HG03196 (cell line): ENCODE measurements at regions not wholly inside any gene's neighbourhood (a gene's known extent, or its start where the extent isn't known, plus 50 kb on each side); places are given as distances from the start of the nearest gene placed in this dataset.
A peak's percentile ranks its signal among the peaks of the same experiment; 100 is the strongest.

Experiments
- ATAC-seq: cut with Tn5 transposase; IDR thresholded peaks from one replicate; pipeline ENCODE4 v1.9.1; 2021; ENCODE audit not compliant: unreplicated experiment

DNA sequence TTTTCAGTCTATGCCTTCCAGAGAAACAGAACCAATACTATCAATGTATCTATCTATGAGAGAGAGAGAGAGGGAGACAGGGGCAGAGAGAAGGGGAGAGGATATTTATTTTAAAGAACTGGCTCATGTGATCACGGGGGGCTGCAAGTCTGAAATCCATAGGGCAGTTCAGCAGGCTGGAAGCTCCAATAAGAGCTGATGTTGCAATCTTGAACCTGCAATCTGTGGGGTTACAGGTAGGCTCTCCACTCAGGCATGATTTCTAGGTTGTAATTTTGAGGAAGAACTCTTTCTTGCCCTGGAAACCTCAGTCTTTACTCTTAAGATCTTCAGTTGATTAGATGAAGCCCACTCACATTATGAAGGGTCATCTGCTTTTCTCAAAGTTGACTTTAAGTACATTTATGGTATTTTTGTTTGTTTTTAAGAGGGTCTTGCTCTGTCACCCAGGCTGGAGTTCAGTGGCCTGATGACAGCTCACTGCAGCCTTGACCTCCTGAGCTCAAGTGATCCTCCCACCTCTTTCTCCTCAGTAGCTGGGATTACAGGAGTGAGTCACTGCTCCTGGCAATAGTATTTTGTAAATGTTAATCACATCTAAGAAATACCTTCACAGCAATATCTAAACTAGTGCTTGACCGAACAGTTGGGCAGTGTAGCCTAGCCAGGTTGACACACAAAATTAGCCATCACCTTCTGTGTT lies 376.4 kb downstream of the FGF9 start:
- ATAC-seq = no peak

DNA sequence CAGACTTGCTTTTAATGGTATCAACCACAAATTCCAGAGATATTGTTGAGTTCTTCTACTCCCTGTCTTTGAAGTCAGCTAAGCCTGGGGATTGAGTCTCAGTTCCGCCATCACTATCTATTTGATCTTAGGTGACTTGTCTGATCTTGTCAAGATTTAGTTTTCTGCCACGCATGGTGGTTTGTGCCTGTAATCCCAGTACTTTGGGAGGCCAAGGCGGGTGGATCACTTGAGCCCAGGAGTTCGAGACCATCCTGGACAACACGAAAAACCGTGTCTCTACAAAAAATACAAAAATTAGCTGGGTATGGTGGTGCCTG lies 376.9 kb downstream of the FGF9 start:
- no peak for ATAC-seq

DNA sequence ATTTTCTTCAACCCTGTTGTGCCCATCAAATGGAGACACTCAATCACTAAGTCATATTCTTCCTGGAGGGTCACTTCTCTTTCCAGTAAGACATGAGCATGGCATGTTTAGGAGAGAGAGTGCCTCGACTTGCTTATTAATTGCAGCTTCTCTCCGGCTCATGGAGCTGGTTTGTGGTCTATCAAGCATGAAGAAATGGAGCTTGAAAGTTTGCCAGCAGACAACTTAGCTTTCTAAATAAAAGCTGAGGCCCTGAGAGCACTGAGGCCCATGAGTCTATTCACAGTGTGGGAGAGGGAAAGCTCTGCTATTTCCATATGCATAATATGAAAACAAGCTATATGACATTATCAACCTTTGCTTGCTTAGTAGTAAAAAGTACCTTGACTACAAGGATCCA lies 378.5 kb downstream of the FGF9 start:
- ATAC-seq = no peak

DNA sequence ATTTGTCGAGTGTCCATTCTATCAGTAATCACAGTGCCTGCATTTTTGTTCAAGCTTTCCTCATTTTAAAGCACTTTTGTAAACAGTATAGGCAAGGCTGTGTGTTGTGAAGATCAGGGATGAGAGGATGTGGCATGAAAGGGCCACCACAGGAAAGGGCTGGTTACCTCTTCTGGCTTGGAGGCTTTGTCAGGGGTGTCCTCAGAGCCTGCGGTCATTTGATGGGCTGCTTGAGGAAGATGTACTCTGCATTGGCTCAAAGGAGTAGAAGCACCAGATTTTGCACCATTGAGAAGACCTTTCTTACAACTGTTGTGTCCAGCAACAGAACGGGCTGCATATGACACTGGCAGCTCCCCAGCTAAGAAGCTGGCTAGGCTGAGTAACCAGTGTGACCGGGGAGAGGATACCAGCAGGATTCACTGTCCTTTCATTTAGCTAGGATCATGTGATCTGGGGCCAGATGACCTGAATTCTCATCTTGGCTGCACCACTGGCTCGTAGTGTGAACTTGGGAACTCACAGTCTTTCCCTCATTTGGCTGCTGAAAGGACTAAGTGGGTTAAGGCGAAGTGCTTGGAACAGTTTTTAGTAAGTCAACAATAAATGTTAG lies 380.2 kb downstream of the FGF9 start:
- ATAC-seq = no peak

DNA sequence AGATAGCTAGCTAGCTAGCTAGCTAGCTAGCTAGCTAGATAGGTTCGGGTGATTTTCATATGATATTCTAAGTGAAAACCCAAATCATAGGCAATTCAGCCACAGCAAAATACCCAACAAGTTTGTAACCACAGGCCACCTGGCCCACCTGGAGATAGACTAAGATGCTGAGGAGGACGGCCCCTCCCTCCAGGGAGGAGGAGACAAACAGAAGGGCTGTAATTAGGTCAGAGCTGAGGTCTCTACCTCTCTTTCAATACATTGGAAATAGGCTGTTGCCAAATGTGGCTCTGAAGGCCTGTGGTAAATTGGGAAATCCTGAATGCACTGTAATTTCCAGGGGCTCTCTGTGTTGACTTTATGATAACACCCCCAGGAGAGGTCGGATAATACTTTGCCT lies 382.2 kb downstream of the FGF9 start:
- ATAC-seq = no peak

DNA sequence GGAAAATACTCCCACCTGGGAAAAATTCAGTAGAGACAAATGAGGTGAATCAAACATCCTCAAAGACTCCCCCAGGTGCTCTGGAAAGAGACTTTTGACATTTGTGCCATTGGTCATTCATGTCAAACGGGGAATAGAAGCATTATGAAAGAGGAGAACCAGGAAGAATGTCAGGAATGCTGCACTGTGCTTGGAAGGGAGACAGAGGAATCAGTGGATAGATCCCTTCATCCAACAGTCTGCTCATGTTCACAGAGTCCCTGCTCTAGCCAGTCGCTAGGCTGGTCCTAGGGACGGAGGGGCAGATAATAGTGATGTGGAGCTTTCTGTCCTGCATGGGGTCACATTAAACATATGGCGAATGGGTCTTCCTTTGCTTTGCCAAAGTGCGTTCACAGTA lies 384.4 kb downstream of the FGF9 start:
- no peak for ATAC-seq

DNA sequence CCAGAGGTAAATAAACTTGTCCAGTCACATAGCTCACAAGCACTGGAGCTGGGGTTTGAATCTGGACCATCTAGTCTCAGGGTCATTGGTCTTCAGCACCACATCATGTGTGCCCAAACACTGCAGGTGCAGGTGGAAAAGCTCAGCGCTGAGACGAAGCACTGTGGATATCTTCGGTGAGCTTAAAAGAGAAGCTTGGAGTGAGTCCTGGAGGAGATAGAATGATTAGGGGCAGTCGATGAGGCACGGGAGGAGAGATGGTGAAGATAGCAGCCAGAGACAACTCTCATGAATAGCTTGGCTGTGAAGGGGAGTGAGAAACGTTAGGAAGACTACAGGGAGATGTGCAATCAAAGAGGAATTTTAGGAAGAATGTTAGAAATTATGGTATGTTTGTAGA lies 389.3 kb downstream of the FGF9 start:
- ATAC-seq = no peak

DNA sequence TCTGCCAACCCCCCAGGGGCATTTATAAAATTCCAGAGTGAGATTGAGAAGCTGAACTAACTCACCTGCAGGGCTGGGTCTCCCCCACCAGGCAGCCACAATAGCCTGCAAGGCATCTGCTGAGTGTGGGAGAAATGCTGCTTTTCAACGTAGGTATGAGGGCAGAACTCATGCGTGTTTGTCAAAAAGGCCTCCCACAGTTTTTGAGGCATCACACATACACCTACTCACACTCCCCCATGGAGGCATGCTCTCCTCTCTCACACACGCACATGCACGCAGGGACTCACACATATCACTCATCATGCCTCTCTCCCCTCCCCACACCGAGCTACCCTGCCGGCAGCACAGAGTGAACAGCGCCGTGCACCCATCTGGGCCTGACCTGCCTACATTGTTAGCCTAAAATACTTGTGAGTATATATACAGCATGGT lies 390.5 kb downstream of the FGF9 start:
- peak; percentile 33 for ATAC-seq

DNA sequence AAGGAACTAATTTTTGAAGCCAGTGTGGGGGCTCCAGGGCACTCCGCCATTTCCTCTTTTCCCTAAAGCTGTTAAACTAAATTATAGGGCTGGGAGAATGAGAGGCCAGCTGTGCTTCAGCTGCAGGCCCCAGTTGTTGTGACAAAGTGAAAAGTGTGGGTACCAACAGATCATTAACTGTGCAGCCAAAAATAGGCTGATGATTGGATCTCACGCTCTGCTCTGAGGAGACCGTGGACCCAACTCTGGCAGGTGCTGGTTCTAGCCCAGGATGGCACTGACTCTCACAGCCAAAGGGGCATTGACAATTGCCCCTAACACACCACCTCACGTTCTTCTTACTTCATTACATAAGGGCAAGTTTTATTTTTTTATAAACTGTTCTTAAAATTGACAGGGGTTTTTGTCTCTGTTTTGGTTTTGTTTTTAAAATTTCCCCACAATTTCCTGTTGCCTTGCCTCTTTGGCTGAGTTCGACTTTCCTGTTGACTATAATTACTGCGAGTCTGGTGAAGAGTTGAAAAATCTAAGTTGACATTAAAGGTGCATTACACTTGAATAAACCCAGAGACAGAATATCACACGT lies 391.0 kb downstream of the FGF9 start:
- ATAC-seq = peak; percentile 76

DNA sequence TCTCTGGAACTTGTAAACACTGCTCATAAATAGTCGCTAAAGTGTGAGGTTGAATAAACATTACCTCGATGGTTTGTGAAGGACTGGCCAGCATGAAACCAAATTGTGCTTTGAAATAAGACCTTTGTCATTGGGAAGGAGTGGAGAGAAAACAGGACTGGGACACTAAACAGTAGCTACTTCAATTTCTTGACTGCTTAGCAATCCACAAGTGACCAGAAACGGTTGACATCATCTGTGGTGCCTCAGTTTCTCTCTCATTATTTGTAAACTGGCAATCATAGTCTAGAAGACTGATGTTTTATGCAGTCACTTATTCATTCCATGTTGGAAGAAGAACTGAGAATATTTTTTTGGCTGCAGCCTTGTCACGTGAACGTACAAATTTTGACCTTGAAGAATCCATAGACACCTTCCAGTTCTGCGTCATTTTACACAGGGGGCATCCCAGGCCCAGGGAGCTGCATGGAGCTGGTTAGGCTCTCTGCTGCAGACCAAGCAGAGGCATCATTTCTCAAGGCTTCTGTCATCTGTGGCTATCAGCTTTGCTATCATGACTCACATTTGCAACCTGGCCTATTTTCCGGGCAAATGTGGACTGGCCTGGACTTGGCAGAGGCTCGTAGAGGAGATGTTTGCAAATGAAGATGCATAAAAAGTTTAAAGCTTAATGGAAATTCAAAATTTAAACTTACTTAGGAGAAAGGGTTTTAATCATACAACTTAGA lies 391.8 kb downstream of the FGF9 start:
- ATAC-seq = no peak

DNA sequence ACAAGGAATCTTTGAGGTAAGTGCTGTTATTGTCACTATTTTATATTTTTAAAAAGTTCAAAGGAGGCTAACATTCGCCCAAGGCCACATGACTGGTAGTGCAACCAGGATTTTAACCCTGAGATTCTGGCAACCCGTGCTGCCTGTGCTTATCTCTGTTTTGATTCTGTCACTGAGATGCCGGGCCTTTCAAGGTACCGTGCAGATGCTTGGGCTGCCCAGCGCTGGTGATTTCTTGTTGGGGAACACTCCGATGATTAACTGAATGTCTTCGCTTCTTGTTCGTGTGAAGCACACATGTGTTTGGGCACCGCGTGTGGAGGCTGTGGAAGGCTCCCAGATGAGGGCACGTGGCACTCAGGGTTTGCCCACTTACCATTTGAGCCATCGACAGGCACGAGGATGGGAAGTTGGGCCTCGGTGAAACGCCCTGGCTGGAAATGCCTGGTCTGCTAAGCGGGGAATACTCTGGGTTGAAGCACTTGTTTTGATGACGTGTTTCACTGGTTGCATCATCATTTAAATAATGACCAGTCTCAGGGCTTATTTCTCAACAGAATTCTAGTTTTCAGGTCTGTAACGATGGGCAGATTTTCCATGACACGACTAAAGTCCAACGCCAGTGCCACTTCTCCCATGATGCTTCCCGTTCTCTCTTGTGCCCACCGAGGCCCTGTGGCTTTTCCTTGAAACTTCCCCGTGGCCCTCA lies 392.7 kb downstream of the FGF9 start:
- no peak for ATAC-seq

DNA sequence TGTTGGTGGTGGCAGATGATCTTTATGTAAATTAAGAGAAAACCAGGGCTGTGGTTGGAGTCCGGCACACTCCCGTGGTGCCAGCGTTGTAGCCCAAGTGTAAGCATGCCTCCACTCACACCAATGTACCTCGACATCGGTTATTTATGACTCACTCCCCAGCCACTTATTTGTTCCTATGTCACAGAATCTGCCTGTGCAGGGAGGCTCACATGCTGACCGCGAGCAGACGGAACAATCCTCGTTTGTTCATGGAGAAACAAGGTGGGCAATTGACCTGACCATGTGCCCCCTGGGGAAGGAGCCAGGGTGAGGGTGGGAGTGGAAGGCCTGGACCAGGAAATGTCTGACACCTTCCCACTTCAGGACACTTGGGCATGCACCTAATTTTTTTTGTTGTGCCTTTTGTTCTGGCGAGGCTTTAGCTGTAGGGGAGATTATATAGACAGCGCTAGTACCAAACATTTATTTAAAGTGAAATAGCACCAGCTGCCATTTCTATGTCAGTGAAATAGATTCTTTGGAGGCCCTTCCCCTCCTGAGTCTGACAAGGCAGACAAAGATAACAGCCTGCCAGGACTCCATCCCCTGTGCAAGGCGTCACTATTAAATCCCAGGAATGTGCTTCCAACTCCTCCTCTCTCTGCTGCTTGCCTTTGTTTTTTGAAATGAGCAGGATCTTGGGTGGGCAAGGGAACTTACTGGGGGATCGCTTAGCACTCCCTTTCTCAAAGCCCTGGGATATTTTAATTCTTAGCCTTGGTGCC lies 394.2 kb downstream of the FGF9 start:
- ATAC-seq = no peak

DNA sequence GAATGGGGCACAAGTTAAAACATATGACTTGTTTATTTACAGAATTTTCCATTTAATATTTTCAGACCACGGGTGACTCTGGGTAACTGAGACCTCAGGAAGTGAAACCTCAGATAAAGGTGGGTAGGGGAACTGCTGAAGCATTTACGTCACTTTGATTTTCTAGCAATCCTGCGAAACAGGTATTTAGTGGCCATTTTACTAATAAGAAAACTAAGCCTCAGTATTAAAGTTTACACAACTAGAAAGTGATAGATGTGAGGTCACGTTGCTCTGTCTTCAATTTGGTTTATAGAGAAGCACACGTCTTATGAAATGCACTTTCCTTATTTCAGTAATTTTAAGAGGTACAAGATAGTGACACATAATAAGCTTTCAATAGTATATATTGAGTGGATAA lies 402.8 kb downstream of the FGF9 start:
- ATAC-seq = peak; percentile 52

DNA sequence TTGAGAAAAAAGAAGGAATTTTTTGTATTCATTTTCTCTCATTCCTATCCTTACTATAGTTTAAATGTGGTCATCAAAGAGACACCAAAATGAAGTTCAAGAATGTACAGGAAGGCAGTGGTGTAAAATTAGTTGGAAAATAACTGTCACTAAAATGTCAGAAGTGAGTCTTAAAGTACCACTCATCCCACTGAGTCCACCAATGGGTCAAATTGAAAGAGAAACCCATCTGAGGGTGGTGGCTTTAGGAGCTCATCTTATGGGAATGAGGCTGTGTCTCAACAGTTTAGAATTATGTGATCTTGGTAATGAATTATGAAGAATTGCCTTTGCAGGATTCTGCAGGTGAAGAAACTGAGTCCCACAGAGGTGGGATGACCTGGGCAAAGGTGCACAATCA lies 403.5 kb downstream of the FGF9 start:
- no peak for ATAC-seq

DNA sequence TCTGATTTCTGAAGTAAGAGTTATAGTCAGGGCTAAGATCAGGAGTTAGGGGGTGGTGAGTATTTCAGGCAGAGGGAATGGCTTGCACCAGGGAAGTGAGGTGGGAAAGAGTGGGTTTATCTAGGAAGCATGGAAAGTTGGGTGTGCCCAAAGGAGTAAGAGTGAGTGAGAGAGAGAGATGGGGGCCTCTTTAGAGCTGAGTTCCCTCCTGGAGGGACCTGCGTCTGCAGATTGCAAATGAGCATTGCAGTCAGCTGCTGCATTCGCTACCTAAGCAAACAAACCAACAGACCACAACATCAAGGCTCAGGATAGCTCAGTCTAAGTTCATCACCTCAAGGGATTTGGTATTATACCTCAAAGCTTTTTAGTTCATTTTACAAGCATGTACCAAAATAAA lies 405.8 kb downstream of the FGF9 start:
- no peak for ATAC-seq

DNA sequence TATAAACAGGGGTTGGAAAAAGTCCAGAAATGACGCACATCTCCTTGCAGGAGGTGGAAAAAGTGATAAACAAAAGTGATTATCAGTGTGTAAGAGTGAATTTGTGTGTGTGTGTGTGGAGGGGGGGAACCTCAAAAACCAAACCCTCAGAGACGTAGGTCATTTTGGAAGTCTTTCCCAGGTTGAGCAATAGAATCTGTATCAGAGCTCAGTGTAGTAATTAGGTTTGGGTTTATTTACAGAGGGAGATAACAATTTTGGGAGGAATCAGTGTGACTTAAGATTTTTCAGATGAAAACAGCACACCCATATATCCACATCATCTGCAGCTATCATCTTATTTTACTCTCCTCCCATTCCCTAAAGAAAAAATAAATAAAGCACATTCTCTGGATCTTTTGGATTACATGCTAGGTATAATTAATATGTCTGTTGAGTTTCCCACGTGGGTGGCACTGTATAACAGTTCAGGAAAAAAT lies 406.4 kb downstream of the FGF9 start:
- ATAC-seq = no peak

DNA sequence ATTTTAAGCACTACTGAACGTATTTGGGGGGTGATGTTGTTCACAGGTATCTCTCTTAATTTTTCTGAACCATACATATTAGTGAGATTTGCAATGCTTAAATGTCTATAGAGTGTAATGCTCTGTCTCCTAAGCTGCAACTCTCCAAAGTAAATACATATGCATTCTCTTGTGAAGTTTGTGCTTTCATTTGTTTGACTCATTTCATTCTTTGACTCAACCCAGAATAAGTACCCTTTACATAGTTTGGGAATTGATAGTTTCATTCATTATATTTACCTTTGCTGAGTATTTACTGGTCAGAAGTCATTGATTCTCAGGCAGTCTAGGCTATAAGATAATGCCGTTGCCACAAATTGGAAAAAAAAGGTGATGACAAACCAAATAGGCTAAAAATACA lies 406.9 kb downstream of the FGF9 start:
- no peak for ATAC-seq

DNA sequence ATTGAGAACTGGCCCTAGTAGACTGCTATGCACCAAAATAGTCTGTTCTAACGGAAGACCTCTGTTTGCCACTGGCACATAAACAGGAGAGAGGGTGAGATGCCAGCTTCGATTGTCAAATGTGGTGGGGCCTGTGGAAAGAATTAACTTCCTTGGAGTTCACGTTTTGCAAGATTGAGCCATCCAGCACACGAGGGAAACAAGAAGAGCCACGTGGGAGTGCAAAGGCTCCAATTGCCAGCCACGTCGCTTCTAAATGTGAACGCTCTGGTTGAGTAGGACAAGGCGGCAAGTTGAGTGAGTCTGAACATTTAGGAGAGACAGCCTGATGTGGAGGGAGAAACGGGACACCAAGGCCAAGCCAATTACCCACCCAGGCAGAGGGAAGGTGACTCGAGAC lies 409.1 kb downstream of the FGF9 start:
- no peak for ATAC-seq

DNA sequence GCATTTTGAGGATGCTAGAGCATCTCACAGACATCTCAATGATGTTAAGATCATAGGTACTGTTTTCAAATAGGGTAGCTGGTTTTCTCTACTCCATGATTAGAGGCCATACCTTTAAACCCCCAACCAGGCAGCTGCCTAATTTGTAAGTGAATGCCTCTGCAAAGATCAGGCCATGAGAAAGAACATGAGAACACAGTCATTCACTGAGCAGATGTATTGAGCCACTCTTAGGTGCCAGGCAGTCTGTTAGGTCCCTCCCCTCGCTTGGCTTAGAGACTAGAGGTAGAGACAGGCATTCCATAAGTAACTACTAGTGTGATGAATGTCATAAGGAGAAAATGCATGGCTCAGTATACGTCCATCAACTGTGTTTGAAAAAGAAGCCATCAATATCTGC lies 410.0 kb downstream of the FGF9 start:
- ATAC-seq = no peak

DNA sequence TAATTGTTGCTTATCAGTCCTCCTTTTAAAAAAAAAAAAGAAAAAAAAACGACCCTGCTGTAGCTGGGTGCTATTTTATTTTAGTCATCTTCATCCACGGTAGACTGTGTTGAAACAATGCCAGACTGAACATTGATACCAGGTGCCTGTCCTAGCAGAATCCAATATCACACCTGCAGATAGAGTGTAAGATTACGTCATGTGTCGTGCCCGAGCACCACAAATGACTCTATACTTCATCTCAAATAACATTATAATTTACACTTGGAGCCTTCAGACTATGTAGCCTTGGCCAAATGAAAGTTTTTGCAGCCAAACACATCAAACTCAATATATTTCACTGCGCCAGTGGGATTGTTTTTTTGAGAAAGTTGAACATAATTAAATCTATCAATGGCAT lies 410.6 kb downstream of the FGF9 start:
- ATAC-seq = no peak

DNA sequence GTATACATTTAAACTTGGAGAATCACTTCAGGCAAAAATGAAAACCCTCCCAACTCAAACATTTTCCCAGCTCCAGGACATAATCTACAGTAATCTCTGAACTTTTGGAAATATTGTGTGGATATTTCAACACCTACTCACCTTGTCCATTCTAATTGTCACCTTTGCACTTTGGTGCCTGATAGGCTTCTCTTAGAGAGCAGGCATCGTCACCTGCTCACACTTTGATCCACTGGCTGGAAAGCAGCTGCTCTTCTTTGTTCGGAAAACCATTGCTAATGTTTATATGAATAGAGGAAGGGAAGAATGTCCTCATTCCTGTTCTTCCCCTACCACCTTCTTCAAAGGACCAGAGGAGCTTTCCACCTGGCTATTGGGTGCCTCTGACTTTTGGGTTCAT lies 411.2 kb downstream of the FGF9 start:
- ATAC-seq = no peak
